SU-DHL-6 (cell line): ENCODE measurements at regions not wholly inside any gene's neighbourhood (a gene's known extent, or its start where the extent isn't known, plus 50 kb on each side); places are given as distances from the start of the nearest gene placed in this dataset.

Experiments used
- H2AFZ ChIP-seq: fragments of 200-600 bp; sonication (generic); 2 replicates; pipeline ENCODE4 v1.6.1; 2014; ENCODE audit warnings: low read depth, mild to moderate bottlenecking, moderate library complexity, mixed read lengths, antibody characterized with exemption, low read length; ENCODE audit not compliant: severe bottlenecking
- H3F3A ChIP-seq: fragments of 200-600 bp; shearing (Covaris generic); 2 replicates; pipeline ENCODE4 v1.6.0; 2016; ENCODE audit warnings: antibody characterized with exemption, mild to moderate bottlenecking; ENCODE audit not compliant: insufficient read depth
- H3K27ac ChIP-seq: fragments of 200-600 bp; sonication (generic); 2 replicates; pipeline ENCODE4 v1.5.1; 2016; ENCODE audit warnings: low read depth, mild to moderate bottlenecking, low read length, moderate library complexity, mixed read lengths
- H3K27me3 ChIP-seq: fragments of 200-600 bp; sonication (generic), shearing (Covaris generic); 2 replicates; pipeline ENCODE4 v1.6.0; 2014; ENCODE audit warnings: mild to moderate bottlenecking, low read length
- H3K36me3 ChIP-seq: fragments of 200-600 bp; sonication (generic); 2 replicates; pipeline ENCODE4 v1.6.1; 2014; ENCODE audit warnings: mild to moderate bottlenecking, low read length, mixed read lengths
- H3K4me2 ChIP-seq: fragments of 300-600, 200-600 bp; shearing (Covaris generic), sonication (generic); 2 replicates; pipeline ENCODE4 v1.6.0; 2014; ENCODE audit warnings: low read length, low read depth, mild to moderate bottlenecking; ENCODE audit not compliant: poor library complexity, severe bottlenecking
- H3K4me3 ChIP-seq: fragments of 200-600 bp; sonication (generic); 2 replicates; pipeline ENCODE4 v1.5.1; 2014; ENCODE audit warnings: antibody characterized with exemption, low read length, mild to moderate bottlenecking, mixed read lengths; ENCODE audit not compliant: insufficient read depth, poor library complexity, severe bottlenecking
- H3K79me2 ChIP-seq: fragments of 200-600 bp; sonication (generic); 2 replicates; pipeline ENCODE4 v1.6.1; 2014; ENCODE audit warnings: mild to moderate bottlenecking, low read length, moderate library complexity; ENCODE audit not compliant: insufficient read depth
- H3K9ac ChIP-seq: fragments of 200-600 bp; sonication (generic); 2 replicates; pipeline ENCODE4 v1.7.0; 2014; ENCODE audit warnings: mild to moderate bottlenecking, low read length
- H3K9me2 ChIP-seq: fragments of 200-600 bp; sonication (generic); replicated peaks from 2 replicates; pipeline ENCODE4 v1.6.1; 2014; ENCODE audit warnings: low read length; ENCODE audit not compliant: insufficient read depth
- H3K9me3 ChIP-seq: fragments of 200-600 bp; sonication (generic); 2 replicates; pipeline ENCODE4 v1.6.1; 2014; ENCODE audit warnings: low read length, mixed read lengths; ENCODE audit not compliant: insufficient read depth
- H4K20me1 ChIP-seq: fragments of 200-600 bp; sonication (generic); 2 replicates; pipeline ENCODE4 v1.6.1; 2014; ENCODE audit warnings: low read depth, mild to moderate bottlenecking, antibody characterized with exemption, low read length, moderate library complexity, mixed read lengths
- EZH2phosphoT487 ChIP-seq: fragments of 200-600 bp; sonication (generic), shearing (Covaris generic); conservative IDR thresholded peaks from 2 replicates; pipeline ENCODE4 v1.6.1; 2018; ENCODE audit warnings: mild to moderate bottlenecking, antibody characterized with exemption, low read length, moderate library complexity, mixed read lengths
- TF ChIP-seq, protein P1 (sequence below): fragments of 200-600 bp; sonication (generic); IDR thresholded peaks from one replicate; pipeline ENCODE4 v1.5.1; 2017; ENCODE audit warnings: antibody characterized with exemption, mild to moderate bottlenecking, low read length, moderate library complexity; ENCODE audit not compliant: insufficient read depth, poor library complexity, severe bottlenecking

GRCh38 chr5:139733698-139734538 is 61.7 kb upstream of the PSD2 start:
- Histone ChIP-seq H3K9me2 (no peaks in the 10 kb centered on the region), H2AFZ (no peak overlapping the region), H3K4me3 (no peak overlapping the region), H3K4me2 (no peak overlapping the region), H3K79me2 (no peaks in the 10 kb centered on the region), H3K9me3 (no peaks in the 10 kb centered on the region), H3K27ac (no peak overlapping the region), H4K20me1 (no peaks in the 10 kb centered on the region), H3K36me3 (no peaks in the 10 kb centered on the region), H3K9ac (no peak overlapping the region), H3K27me3 (no peaks in the 10 kb centered on the region), H3F3A (no peaks in the 10 kb centered on the region)
- TF ChIP-seq EZH2phosphoT487 = no peak

- Histone ChIP-seq H3K27ac (no peak overlapping the region), H3K36me3 (no peaks in the 10 kb centered on the region), H2AFZ (no peak overlapping the region), H4K20me1 (no peaks in the 10 kb centered on the region), H3K4me2 (no peak overlapping the region), H3K9ac (no peak overlapping the region), H3K27me3 (no peaks in the 10 kb centered on the region), H3K4me3 (no peak overlapping the region), H3F3A (no peaks in the 10 kb centered on the region), H3K79me2 (no peaks in the 10 kb centered on the region), H3K9me3 (no peaks in the 10 kb centered on the region), H3K9me2 (no peaks in the 10 kb centered on the region)
- TF ChIP-seq, protein P1, sequence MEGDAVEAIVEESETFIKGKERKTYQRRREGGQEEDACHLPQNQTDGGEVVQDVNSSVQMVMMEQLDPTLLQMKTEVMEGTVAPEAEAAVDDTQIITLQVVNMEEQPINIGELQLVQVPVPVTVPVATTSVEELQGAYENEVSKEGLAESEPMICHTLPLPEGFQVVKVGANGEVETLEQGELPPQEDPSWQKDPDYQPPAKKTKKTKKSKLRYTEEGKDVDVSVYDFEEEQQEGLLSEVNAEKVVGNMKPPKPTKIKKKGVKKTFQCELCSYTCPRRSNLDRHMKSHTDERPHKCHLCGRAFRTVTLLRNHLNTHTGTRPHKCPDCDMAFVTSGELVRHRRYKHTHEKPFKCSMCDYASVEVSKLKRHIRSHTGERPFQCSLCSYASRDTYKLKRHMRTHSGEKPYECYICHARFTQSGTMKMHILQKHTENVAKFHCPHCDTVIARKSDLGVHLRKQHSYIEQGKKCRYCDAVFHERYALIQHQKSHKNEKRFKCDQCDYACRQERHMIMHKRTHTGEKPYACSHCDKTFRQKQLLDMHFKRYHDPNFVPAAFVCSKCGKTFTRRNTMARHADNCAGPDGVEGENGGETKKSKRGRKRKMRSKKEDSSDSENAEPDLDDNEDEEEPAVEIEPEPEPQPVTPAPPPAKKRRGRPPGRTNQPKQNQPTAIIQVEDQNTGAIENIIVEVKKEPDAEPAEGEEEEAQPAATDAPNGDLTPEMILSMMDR = no peak
- TF ChIP-seq EZH2phosphoT487 = no peak
Observed at GRCh38 chr5:139734539-139734916, 61.1 kb upstream of the PSD2 start.

GRCh38 chr5:139738193-139739149 is 57.1 kb upstream of the PSD2 start:
- no peak overlapping the region for H3K4me3 ChIP-seq
- TF ChIP-seq, protein P1 = no peak
- TF ChIP-seq EZH2phosphoT487 = no peak
- no peak overlapping the region for H3K4me2 ChIP-seq
- H3K27ac ChIP-seq = no peak overlapping the region
- H3K9ac ChIP-seq = no peak overlapping the region
- H3K9me3 ChIP-seq = no peaks in the 10 kb centered on the region
- H4K20me1 ChIP-seq = no peaks in the 10 kb centered on the region
- no peaks in the 10 kb centered on the region for H3K27me3 ChIP-seq
- no peaks in the 10 kb centered on the region for H3K36me3 ChIP-seq
- no peaks in the 10 kb centered on the region for H3F3A ChIP-seq
- H2AFZ ChIP-seq = no peak overlapping the region
- H3K79me2 ChIP-seq = no peaks in the 10 kb centered on the region
- no peaks in the 10 kb centered on the region for H3K9me2 ChIP-seq
